ENCODE measurements at regions not wholly inside any gene's neighbourhood (a gene's known extent, or its start where the extent isn't known, plus 50 kb on each side); places are given as distances from the start of the nearest gene placed in this dataset.

DNA sequence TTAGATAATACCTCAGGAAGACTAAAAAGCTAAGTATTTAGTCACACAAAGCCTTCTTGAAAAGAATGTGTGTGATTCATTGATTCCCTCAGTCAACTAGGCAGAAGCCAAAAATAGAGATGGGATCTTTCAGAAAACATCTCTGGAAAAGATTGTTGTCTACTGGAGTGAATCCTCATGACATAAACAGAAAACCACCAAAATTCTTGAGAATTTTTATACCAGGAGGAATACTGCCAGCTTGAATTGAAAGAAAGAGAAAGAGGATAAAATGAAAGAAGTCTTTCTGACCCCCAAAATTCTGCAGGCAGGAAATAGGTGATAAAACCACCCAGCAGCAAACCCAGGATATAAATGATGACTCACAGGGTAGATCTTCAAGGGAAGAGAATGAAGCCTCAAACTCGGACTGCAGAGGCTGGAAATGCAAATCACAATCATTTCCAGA, 363.1 kb upstream of the PLSCR5 start:
- TF ChIP-seq, protein P1, sequence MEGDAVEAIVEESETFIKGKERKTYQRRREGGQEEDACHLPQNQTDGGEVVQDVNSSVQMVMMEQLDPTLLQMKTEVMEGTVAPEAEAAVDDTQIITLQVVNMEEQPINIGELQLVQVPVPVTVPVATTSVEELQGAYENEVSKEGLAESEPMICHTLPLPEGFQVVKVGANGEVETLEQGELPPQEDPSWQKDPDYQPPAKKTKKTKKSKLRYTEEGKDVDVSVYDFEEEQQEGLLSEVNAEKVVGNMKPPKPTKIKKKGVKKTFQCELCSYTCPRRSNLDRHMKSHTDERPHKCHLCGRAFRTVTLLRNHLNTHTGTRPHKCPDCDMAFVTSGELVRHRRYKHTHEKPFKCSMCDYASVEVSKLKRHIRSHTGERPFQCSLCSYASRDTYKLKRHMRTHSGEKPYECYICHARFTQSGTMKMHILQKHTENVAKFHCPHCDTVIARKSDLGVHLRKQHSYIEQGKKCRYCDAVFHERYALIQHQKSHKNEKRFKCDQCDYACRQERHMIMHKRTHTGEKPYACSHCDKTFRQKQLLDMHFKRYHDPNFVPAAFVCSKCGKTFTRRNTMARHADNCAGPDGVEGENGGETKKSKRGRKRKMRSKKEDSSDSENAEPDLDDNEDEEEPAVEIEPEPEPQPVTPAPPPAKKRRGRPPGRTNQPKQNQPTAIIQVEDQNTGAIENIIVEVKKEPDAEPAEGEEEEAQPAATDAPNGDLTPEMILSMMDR (conservative IDR thresholded peaks at IDR 0.05; ENCODE audit: low read length), result no peak
- no peak for TF ChIP-seq EZH2phosphoT487 (IDR thresholded peaks at IDR 0.05; ENCODE audit: borderline replicate concordance, low read depth, low read length)

All from OCI-LY7 (cell line).